Smooth muscle cell (in vitro differentiated cells): ENCODE measurements at regions not wholly inside any gene's neighbourhood (a gene's known extent, or its start where the extent isn't known, plus 50 kb on each side); places are given as distances from the start of the nearest gene placed in this dataset.

Source experiments
- DNase-seq: peaks from one replicate; lab custom pipeline; 2025; ENCODE audit not compliant: unreplicated experiment; lab: John Stamatoyannopoulos, UW
- H2AFZ ChIP-seq: fragments of 200-600 bp; sonication (generic); 2 replicates; pipeline ENCODE4 v1.6.0; 2016; ENCODE audit warnings: antibody characterized with exemption, low read depth, mild to moderate bottlenecking
- H3F3A ChIP-seq: fragments of 200-600 bp; sonication (generic); 2 replicates; pipeline ENCODE4 v1.6.0; 2017; ENCODE audit warnings: antibody characterized with exemption, low read depth
- H3K27ac ChIP-seq: fragments of 200-600 bp; sonication (generic); 2 replicates; pipeline ENCODE4 v1.5.1; 2016; ENCODE audit warnings: low read depth, mild to moderate bottlenecking
- H3K27me3 ChIP-seq: fragments of 200-600 bp; sonication (generic); 2 replicates; pipeline ENCODE4 v1.6.1; 2016; ENCODE audit warnings: low read depth, mild to moderate bottlenecking
- H3K36me3 ChIP-seq: fragments of 200-600 bp; sonication (generic); 2 replicates; pipeline ENCODE4 v1.5.1; 2016; ENCODE audit warnings: low read depth
- H3K4me1 ChIP-seq: fragments of 200-600 bp; sonication (generic); 2 replicates; pipeline ENCODE4 v1.5.1; 2016; ENCODE audit warnings: low read depth
- H3K4me2 ChIP-seq: fragments of 200-600 bp; sonication (generic); 2 replicates; pipeline ENCODE4 v1.6.0; 2016; ENCODE audit warnings: mild to moderate bottlenecking
- H3K4me3 ChIP-seq: fragments of 200-600 bp; sonication (generic); 2 replicates; pipeline ENCODE4 v1.5.1; 2016; ENCODE audit warnings: mild to moderate bottlenecking
- H3K79me2 ChIP-seq: fragments of 200-600 bp; sonication (generic); 2 replicates; pipeline ENCODE4 v1.6.0; 2016; ENCODE audit warnings: low read depth, mild to moderate bottlenecking
- H3K9ac ChIP-seq: fragments of 200-600 bp; sonication (generic); 2 replicates; pipeline ENCODE4 v1.6.0; 2016; ENCODE audit warnings: low read depth
- H3K9me3 ChIP-seq: fragments of 200-600 bp; sonication (generic); replicated peaks from 2 replicates; pipeline ENCODE4 v1.5.1; 2016; ENCODE audit warnings: low read depth
- H4K20me1 ChIP-seq: fragments of 200-600 bp; sonication (generic); 2 replicates; pipeline ENCODE4 v1.6.0; 2016; ENCODE audit warnings: low read depth
- WGBS: methylation state at CpG from one replicate; pipeline ENCODE4 v1.1.7; 2016; ENCODE audit warnings: low lambda C conversion rate; 5-methylcytosine and 5-hydroxymethylcytosine counted together
- TF ChIP-seq, protein P1 (sequence below): fragments of 200-600 bp; sonication (generic); IDR thresholded peaks from 2 replicates; pipeline ENCODE4 v1.5.1; 2017; ENCODE audit warnings: borderline replicate concordance, mild to moderate bottlenecking, antibody characterized with exemption; ENCODE audit not compliant: insufficient read depth, poor library complexity, severe bottlenecking

DNA sequence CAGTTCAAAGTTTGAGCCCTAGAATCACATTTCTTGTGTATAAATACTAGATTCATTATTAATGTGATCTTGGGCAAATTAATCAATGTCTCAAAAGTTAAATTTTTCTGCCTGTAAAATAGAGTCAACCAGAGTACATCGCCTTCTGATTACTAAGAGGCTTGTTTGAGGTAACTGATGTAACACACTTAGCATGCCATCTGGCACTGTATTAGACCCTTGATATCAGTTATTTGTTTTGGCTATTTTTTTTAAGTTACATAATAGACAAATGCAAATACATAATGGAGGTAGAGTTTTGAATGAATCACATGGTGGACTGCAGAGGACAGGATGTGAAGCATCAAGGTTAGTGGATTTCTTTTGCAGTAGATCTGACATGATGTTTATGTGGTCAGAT is 298.4 kb downstream of the ADGRL2 start:
- no peak overlapping the region for H3K4me3 ChIP-seq
- 98% methylated on average over 1 of the region's 1 CpG for WGBS

DNA sequence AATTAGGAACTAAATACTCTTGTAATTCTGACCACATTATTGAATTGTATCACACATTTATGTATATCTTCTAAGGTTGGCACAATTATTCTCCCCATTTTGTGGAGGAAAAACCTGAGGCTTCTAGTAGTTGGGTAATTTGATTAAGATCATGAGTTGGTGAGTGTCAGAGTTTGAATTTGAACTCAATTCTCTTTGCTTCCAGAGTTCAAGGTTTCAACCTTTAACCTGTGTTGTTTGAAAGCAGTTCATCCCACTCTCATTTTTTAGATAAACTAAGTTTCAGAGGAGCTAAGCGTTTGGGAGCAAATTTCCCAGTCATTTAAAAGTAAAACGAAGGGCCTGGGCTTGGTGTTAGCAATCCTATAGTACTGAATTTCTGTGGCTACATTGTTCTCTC is 293.4 kb downstream of the ADGRL2 start:
- Histone ChIP-seq H3K27ac (no peak overlapping the region), H3K9me3 (no peaks in the 10 kb centered on the region), H3K27me3 (no peaks in the 10 kb centered on the region), H3K9ac (no peak overlapping the region), H3K79me2 (no peaks in the 10 kb centered on the region), H2AFZ (no peak overlapping the region), H4K20me1 (no peaks in the 10 kb centered on the region), H3K36me3 (no peaks in the 10 kb centered on the region), H3K4me3 (no peak overlapping the region), H3K4me2 (no peak overlapping the region), H3K4me1 (no peaks in the 10 kb centered on the region), H3F3A (no peaks in the 10 kb centered on the region)
- DNase-seq, result no peak
- WGBS, result 92% methylated on average over 2 of the region's 2 CpGs
- TF ChIP-seq, protein P1, sequence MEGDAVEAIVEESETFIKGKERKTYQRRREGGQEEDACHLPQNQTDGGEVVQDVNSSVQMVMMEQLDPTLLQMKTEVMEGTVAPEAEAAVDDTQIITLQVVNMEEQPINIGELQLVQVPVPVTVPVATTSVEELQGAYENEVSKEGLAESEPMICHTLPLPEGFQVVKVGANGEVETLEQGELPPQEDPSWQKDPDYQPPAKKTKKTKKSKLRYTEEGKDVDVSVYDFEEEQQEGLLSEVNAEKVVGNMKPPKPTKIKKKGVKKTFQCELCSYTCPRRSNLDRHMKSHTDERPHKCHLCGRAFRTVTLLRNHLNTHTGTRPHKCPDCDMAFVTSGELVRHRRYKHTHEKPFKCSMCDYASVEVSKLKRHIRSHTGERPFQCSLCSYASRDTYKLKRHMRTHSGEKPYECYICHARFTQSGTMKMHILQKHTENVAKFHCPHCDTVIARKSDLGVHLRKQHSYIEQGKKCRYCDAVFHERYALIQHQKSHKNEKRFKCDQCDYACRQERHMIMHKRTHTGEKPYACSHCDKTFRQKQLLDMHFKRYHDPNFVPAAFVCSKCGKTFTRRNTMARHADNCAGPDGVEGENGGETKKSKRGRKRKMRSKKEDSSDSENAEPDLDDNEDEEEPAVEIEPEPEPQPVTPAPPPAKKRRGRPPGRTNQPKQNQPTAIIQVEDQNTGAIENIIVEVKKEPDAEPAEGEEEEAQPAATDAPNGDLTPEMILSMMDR, result no peak

More for the DNA sequence above, 298.4 kb downstream of the ADGRL2 start:
- H2AFZ ChIP-seq, result no peak overlapping the region
- TF ChIP-seq, protein P1, result no peak
- no peak overlapping the region for H3K27ac ChIP-seq
- H3K79me2 ChIP-seq, result no peaks in the 10 kb centered on the region
- no peaks in the 10 kb centered on the region for H3K27me3 ChIP-seq
- H3K9me3 ChIP-seq, result no peaks in the 10 kb centered on the region
- H3K4me2 ChIP-seq, result no peak overlapping the region
- H3K4me1 ChIP-seq, result no peaks in the 10 kb centered on the region
- DNase-seq, result no peak
- H3F3A ChIP-seq, result no peaks in the 10 kb centered on the region
- H4K20me1 ChIP-seq, result no peaks in the 10 kb centered on the region
- no peak overlapping the region for H3K9ac ChIP-seq
- no peaks in the 10 kb centered on the region for H3K36me3 ChIP-seq

GRCh38 chr1:82091729-82092128 is 291.0 kb downstream of the ADGRL2 start:
- Histone ChIP-seq H3K4me2 (no peak overlapping the region), H3K27ac (no peak overlapping the region), H3K4me1 (no peaks in the 10 kb centered on the region), H4K20me1 (no peaks in the 10 kb centered on the region), H2AFZ (no peak overlapping the region), H3K79me2 (no peaks in the 10 kb centered on the region), H3K9me3 (no peaks in the 10 kb centered on the region), H3K4me3 (no peak overlapping the region), H3K9ac (no peak overlapping the region), H3K27me3 (no peaks in the 10 kb centered on the region), H3K36me3 (no peaks in the 10 kb centered on the region), H3F3A (no peaks in the 10 kb centered on the region)
- TF ChIP-seq, protein P1, result no peak
- no peak for DNase-seq
- 96% methylated on average over 2 of the region's 2 CpGs for WGBS

GRCh38 chr1:82091265-82091664 is 290.5 kb downstream of the ADGRL2 start:
- no peak overlapping the region for H3K9ac ChIP-seq
- H4K20me1 ChIP-seq, result no peaks in the 10 kb centered on the region
- no peak overlapping the region for H3K4me2 ChIP-seq
- no peak for DNase-seq
- no peak overlapping the region for H2AFZ ChIP-seq
- no peak overlapping the region for H3K4me3 ChIP-seq
- no peaks in the 10 kb centered on the region for H3K4me1 ChIP-seq
- H3F3A ChIP-seq, result no peaks in the 10 kb centered on the region
- TF ChIP-seq, protein P1, result no peak
- H3K27me3 ChIP-seq, result no peaks in the 10 kb centered on the region
- WGBS, result 96% methylated on average over 3 of the region's 3 CpGs
- H3K36me3 ChIP-seq, result no peaks in the 10 kb centered on the region
- H3K9me3 ChIP-seq, result no peaks in the 10 kb centered on the region
- H3K27ac ChIP-seq, result no peak overlapping the region
- no peaks in the 10 kb centered on the region for H3K79me2 ChIP-seq
